Panc1 (cell line): ENCODE measurements at regions not wholly inside any gene's neighbourhood (a gene's known extent, or its start where the extent isn't known, plus 50 kb on each side); places are given as distances from the start of the nearest gene placed in this dataset.

ENCODE experiments used
- ATAC-seq: fragments of 200-7000 bp; cut with Tn5 transposase; 2 replicates; pipeline ENCODE4 v1.9.1; 2020; ENCODE audit warnings: mild to moderate bottlenecking, moderate library complexity
- BruUV-seq: library from RNA; stranded (reverse); fragments of 400-500 nt; replicated peaks from 2 replicates; lab custom pipeline; 2021; lab: Mats Ljungman, UMichigan
- CTCF ChIA-PET: fragments of 300-600 bp; sonication (Branson Sonifier 250); formaldehyde crosslinking; loops from one replicate; lab custom pipeline; 2022; ENCODE audit warnings: antibody characterized with exemption; lab: Charles Lee
- POLR2A ChIA-PET: fragments of 300-600 bp; sonication (Branson Sonifier 250); formaldehyde crosslinking; loops from one replicate; lab custom pipeline; 2022; ENCODE audit warnings: antibody characterized with exemption; lab: Charles Lee
- DNase-seq: peaks from one replicate; pipeline ENCODE4 v3.0.0-alpha.2; 2010; ENCODE audit warnings: low read depth, low spot score
- H3K27ac ChIP-seq: 2 replicates; pipeline ENCODE4 v1.5.1; 2011; ENCODE audit warnings: mild to moderate bottlenecking, low read length, inconsistent platforms
- H3K27me3 ChIP-seq: fragments of 200-500 bp; sonication (Bioruptor generic); 2 replicates; pipeline ENCODE4 v1.6.0; 2014; ENCODE audit warnings: low read length, inconsistent platforms; ENCODE audit not compliant: control insufficient read depth, insufficient read depth
- H3K36me3 ChIP-seq: fragments of 200-500 bp; sonication (Bioruptor generic); 2 replicates; pipeline ENCODE4 v1.5.1; 2014; ENCODE audit warnings: inconsistent platforms, mild to moderate bottlenecking, low read length, moderate library complexity; ENCODE audit not compliant: control insufficient read depth, insufficient read depth
- H3K4me1 ChIP-seq: 2 replicates; pipeline ENCODE4 v1.5.1; 2011; ENCODE audit warnings: inconsistent platforms, mild to moderate bottlenecking, low read length, moderate library complexity; ENCODE audit not compliant: control insufficient read depth, insufficient read depth
- H3K4me3 ChIP-seq, 2 experiments: 2 replicates each; pipeline ENCODE4 v1.5.1; 2011 to 2012; ENCODE audit warnings: low read depth in 2 of 2, low read length in 2 of 2, mild to moderate bottlenecking in 2 of 2, inconsistent platforms in 1 of 2, moderate library complexity in 1 of 2
- H3K9me3 ChIP-seq: fragments of 200-500 bp; sonication (Bioruptor generic); 2 replicates; pipeline ENCODE4 v1.5.1; 2014; ENCODE audit warnings: low read depth, mild to moderate bottlenecking, inconsistent platforms, low read length, moderate library complexity; ENCODE audit not compliant: control insufficient read depth, insufficient read depth
- CTCF ChIP-seq: fragments of 450-650 bp; IDR thresholded peaks from 2 replicates; pipeline ENCODE4 v1.5.1; 2017; ENCODE audit warnings: mild to moderate bottlenecking
- POLR2AphosphoS5 ChIP-seq: IDR thresholded peaks from 2 replicates; pipeline ENCODE4 v1.6.1; 2012; ENCODE audit warnings: mild to moderate bottlenecking, low read depth, low read length, moderate library complexity
- REST ChIP-seq, 2 experiments: IDR thresholded peaks; 2 replicates each; pipeline ENCODE4 v1.6.1; 2011 to 2012; ENCODE audit warnings: low read depth in 2 of 2, control low read depth in 1 of 2, low read length in 1 of 2, mild to moderate bottlenecking in 1 of 2, moderate library complexity in 1 of 2; ENCODE audit not compliant: insufficient read depth in 1 of 2
- SIN3A ChIP-seq: IDR thresholded peaks from 2 replicates; pipeline ENCODE4 v1.6.1; 2012; ENCODE audit warnings: low read depth, mild to moderate bottlenecking, low read length, moderate library complexity, borderline replicate concordance; ENCODE audit not compliant: insufficient read depth
- TCF7L2 ChIP-seq: IDR thresholded peaks from 2 replicates; pipeline ENCODE4 v1.6.1; 2011; ENCODE audit warnings: mild to moderate bottlenecking, low read depth, low read length, inconsistent platforms
- in situ Hi-C: cut with HindIII; loops from 2 replicates; pipeline ENCODE4 v1.10.0; 2016; ENCODE audit warnings: low sequenced_read_pairs, low pct_unique_long_range_greater_than_20kb
- intact Hi-C: fragments of 100-400 bp; cut with micrococcal nuclease; formaldehyde crosslinking; loops from one replicate; pipeline ENCODE4 v1.10.0; 2022; ENCODE audit not compliant: unreplicated experiment

GRCh38 chr2:120604767-120605166 is 130.9 kb upstream of the GLI2 start:
- BruUV-seq = no TSS peak
- Histone ChIP-seq H3K4me3 (no peak overlapping the region), H3K27me3 (no peaks in the 10 kb centered on the region), H3K9me3 (no peaks in the 10 kb centered on the region), H3K4me1 (no peaks in the 10 kb centered on the region), H3K36me3 (no peaks in the 10 kb centered on the region), H3K27ac (no peak overlapping the region)
- DNase-seq (no peak), ATAC-seq (no peak)
- CTCF ChIA-PET = no interaction called here
- TF ChIP-seq SIN3A (no peak), REST (IDR thresholded peaks at IDR 0.05; ENCODE audit: insufficient read depth in 1 of 2, low read depth in 2 of 2, low read length in 1 of 2) (no peak), POLR2AphosphoS5 (no peak), TCF7L2 (no peak), CTCF (no peak)
- intact Hi-C loops (no loop called here), in situ Hi-C loops (no loop called here)
- POLR2A ChIA-PET = no interaction called here

GRCh38 chr2:120605231-120605935 is 130.3 kb upstream of the GLI2 start:
- Histone ChIP-seq H3K27me3 (no peaks in the 10 kb centered on the region), H3K36me3 (no peaks in the 10 kb centered on the region), H3K9me3 (no peaks in the 10 kb centered on the region), H3K27ac (no peak overlapping the region), H3K4me3 (no peak overlapping the region), H3K4me1 (no peaks in the 10 kb centered on the region)
- intact Hi-C loops = no loop called here
- in situ Hi-C loops = no loop called here
- no TSS peak for BruUV-seq
- no peak for TF ChIP-seq CTCF
- TF ChIP-seq REST (IDR thresholded peaks at IDR 0.05; ENCODE audit: insufficient read depth in 1 of 2, low read depth in 2 of 2, low read length in 1 of 2) = no peak
- no peak for TF ChIP-seq SIN3A
- TF ChIP-seq POLR2AphosphoS5 = no peak
- TF ChIP-seq TCF7L2 = no peak
- POLR2A ChIA-PET = interaction anchor here (0.7 kb wide), 1 partner anchor 1724 kb away, joined by 4 read pairs; no protein-coding TSS in a partner anchor
- ATAC-seq (no peak), DNase-seq (no peak)
- CTCF ChIA-PET = no interaction called here
